ENCODE measurements at regions not wholly inside any gene's neighbourhood (a gene's known extent, or its start where the extent isn't known, plus 50 kb on each side); places are given as distances from the start of the nearest gene placed in this dataset.

DNA sequence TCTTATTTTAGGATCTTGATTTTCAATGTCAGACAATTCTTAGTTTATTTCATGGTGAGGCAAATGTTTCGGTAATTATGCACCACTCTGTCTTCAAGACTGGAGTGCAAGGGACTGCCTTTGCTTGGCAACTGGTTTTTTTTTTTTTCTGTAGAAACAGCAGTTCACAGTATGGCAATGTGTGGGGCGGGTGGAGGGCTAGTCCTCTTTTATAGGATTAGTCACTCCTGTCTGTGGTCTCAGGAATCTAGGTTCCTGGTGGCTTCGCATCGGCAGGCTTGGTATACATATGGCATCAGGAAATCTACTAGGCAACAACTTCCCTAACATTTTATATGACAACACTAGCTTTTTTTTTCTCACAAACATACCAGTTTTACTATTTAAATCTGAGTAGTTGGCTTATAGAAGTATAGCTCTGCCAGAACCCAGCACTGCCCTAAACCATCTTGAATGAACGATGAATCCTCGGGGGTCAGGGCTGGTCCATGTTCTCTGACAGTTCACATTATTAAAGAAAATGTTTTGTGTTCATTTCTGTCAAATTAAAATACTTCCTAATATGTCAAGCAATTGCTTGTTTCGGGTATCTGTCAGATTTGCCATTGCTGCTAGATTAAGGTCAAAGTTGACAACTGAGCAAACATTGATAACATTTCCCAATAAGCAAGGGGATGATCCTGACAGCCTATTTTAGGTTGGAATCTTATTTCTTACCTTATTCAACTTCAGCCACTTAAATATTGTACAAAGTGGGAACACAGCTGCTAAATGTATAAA lies 289.7 kb upstream of the VSTM2A start:
- no peak for TF ChIP-seq POLR2A (IDR thresholded peaks at IDR 0.05)
- TF ChIP-seq, protein P1, sequence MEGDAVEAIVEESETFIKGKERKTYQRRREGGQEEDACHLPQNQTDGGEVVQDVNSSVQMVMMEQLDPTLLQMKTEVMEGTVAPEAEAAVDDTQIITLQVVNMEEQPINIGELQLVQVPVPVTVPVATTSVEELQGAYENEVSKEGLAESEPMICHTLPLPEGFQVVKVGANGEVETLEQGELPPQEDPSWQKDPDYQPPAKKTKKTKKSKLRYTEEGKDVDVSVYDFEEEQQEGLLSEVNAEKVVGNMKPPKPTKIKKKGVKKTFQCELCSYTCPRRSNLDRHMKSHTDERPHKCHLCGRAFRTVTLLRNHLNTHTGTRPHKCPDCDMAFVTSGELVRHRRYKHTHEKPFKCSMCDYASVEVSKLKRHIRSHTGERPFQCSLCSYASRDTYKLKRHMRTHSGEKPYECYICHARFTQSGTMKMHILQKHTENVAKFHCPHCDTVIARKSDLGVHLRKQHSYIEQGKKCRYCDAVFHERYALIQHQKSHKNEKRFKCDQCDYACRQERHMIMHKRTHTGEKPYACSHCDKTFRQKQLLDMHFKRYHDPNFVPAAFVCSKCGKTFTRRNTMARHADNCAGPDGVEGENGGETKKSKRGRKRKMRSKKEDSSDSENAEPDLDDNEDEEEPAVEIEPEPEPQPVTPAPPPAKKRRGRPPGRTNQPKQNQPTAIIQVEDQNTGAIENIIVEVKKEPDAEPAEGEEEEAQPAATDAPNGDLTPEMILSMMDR (IDR thresholded peaks at IDR 0.05) = no peak
